ENCODE measurements at regions not wholly inside any gene's neighbourhood (a gene's known extent, or its start where the extent isn't known, plus 50 kb on each side); places are given as distances from the start of the nearest gene placed in this dataset.
A peak's percentile ranks its signal among the peaks of the same experiment; 100 is the strongest.

GRCh38 chr10:47160261-47160908 lies 139.6 kb upstream of the GDF10 start:
- Histone ChIP-seq H3K4me1 (peaks cover 4% of the 10 kb centered on the region in 2 donors), H3K4me3 (no peak overlapping the region), H3K9me3 (peaks cover 0 to under 1% of the 10 kb centered on the region in 2 donors), H3K27ac (no peak overlapping the region), H3K36me3 (no peaks in the 10 kb centered on the region), H3K27me3 (no peaks in the 10 kb centered on the region)
- no peak for DNase-seq (ENCODE audit: low spot score in 2 of 2)
- no peak for TF ChIP-seq CTCF (IDR thresholded peaks at IDR 0.05)
- intact Hi-C loops (cut with DNase I) = loop anchor here (10.0 kb wide), 1 partner anchor 1136 kb away; no protein-coding TSS in a partner anchor

GRCh38 chr10:47160967-47161366 lies 139.0 kb upstream of the GDF10 start:
- Histone ChIP-seq H3K9me3 (no peaks in the 10 kb centered on the region), H3K4me3 (no peak overlapping the region), H3K27me3 (no peaks in the 10 kb centered on the region), H3K36me3 (no peaks in the 10 kb centered on the region), H3K4me1 (peaks cover 4 to 7% of the 10 kb centered on the region in 2 donors), H3K27ac (no peak overlapping the region)
- intact Hi-C loops (cut with DNase I) = loop anchor here (10.0 kb wide), 1 partner anchor 1136 kb away; no protein-coding TSS in a partner anchor
- TF ChIP-seq CTCF (IDR thresholded peaks at IDR 0.05) = no peak
- DNase-seq (ENCODE audit: low spot score in 2 of 2) = no peak

DNA sequence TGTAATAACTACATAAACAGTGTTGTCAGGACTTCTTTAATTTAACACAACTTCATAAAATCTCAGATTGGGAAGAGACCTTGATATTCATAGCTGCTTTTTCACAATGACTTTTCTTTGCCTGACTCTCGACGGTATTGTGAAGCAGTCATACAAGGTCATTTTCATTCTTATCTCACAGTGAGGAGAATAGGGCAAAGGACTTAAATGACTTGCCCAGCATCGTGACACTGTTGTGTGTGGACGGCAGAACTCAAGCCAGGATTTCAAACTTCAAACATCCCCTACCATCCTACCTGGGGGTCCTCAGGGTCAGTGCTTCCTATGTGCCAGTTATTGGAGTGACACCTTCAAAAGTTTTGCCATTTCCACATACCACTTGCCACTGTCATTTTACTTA lies 138.5 kb upstream of the GDF10 start:
- intact Hi-C loops (cut with DNase I) = loop anchor here (10.0 kb wide), 1 partner anchor 1137 kb away; no protein-coding TSS in a partner anchor
- peaks cover 4 to 12% of the 10 kb centered on the region in 2 donors for H3K4me1 ChIP-seq
- no peak overlapping the region for H3K4me3 ChIP-seq
- no peaks in the 10 kb centered on the region for H3K27me3 ChIP-seq
- no peak overlapping the region for H3K27ac ChIP-seq
- H3K36me3 ChIP-seq = no peaks in the 10 kb centered on the region
- TF ChIP-seq CTCF (IDR thresholded peaks at IDR 0.05) = no peak
- no peak for DNase-seq (ENCODE audit: low spot score in 2 of 2)
- H3K9me3 ChIP-seq = no peaks in the 10 kb centered on the region

GRCh38 chr10:47164126-47164799 lies 135.7 kb upstream of the GDF10 start:
- no peak for DNase-seq (ENCODE audit: low spot score in 2 of 2)
- TF ChIP-seq CTCF (IDR thresholded peaks at IDR 0.05) = no peak
- Histone ChIP-seq H3K4me1 (peaks cover 4 to 25% of the 10 kb centered on the region in 2 donors), H3K9me3 (no peaks in the 10 kb centered on the region), H3K27ac (no peak overlapping the region), H3K27me3 (no peaks in the 10 kb centered on the region), H3K4me3 (no peak overlapping the region), H3K36me3 (no peaks in the 10 kb centered on the region)
- intact Hi-C loops (cut with DNase I) = loop anchor here (10.0 kb wide), 1 partner anchor 1139 kb away; no protein-coding TSS in a partner anchor

DNA sequence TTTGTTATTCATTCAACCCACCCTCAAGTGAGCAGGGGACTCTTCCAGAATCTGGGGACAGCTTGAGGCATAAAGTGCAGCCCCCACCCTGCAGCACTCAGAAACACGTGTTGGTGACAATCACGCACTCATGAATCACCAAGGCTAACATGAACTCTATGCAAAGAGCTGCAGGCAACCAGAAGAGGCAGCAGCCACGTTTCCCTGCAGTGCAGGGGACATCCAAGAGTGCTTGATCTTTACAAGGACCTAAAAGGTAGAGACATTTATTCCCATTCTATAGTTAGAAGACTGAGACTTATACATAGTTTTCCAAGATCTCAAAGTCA lies 135.2 kb upstream of the GDF10 start:
- peaks cover 4 to 25% of the 10 kb centered on the region in 2 donors for H3K4me1 ChIP-seq
- no peaks in the 10 kb centered on the region for H3K9me3 ChIP-seq
- TF ChIP-seq CTCF (IDR thresholded peaks at IDR 0.05) = no peak
- H3K36me3 ChIP-seq = no peaks in the 10 kb centered on the region
- intact Hi-C loops (cut with DNase I) = loop anchor here (5.0 to 10.0 kb wide), 6 partner anchors 117 to 1493 kb away; partner anchors contain the start of gene ZFAND4
- H3K4me3 ChIP-seq = no peak overlapping the region
- DNase-seq (ENCODE audit: low spot score in 2 of 2) = no peak
- peak overlapping the region in 1 of 2 donors; percentile 93 for H3K27ac ChIP-seq
- no peaks in the 10 kb centered on the region for H3K27me3 ChIP-seq
